ENCODE measurements at regions not wholly inside any gene's neighbourhood (a gene's known extent, or its start where the extent isn't known, plus 50 kb on each side); places are given as distances from the start of the nearest gene placed in this dataset.

- DNase-seq (ENCODE audit: low read depth, low spot score) = no peak
- in situ Hi-C loops (cut with HindIII; ENCODE audit: low sequenced_read_pairs) = no loop called here
- TF ChIP-seq CTCF (IDR thresholded peaks at IDR 0.05; ENCODE audit: low read depth, low read length) = no peak
- no peak overlapping the region for H3K4me3 ChIP-seq (ENCODE audit: low read depth, low read length)
These were observed 95.2 kb upstream of the BTBD3 start for GRCh38 chr20:11822540-11822794.

GRCh38 chr20:11826334-11826733 is 91.4 kb upstream of the BTBD3 start:
- no peak for DNase-seq (ENCODE audit: low read depth, low spot score)
- in situ Hi-C loops (cut with HindIII; ENCODE audit: low sequenced_read_pairs) = no loop called here
- no peak overlapping the region for H3K4me3 ChIP-seq (ENCODE audit: low read depth, low read length)
- TF ChIP-seq CTCF (IDR thresholded peaks at IDR 0.05; ENCODE audit: low read depth, low read length) = no peak

DNA sequence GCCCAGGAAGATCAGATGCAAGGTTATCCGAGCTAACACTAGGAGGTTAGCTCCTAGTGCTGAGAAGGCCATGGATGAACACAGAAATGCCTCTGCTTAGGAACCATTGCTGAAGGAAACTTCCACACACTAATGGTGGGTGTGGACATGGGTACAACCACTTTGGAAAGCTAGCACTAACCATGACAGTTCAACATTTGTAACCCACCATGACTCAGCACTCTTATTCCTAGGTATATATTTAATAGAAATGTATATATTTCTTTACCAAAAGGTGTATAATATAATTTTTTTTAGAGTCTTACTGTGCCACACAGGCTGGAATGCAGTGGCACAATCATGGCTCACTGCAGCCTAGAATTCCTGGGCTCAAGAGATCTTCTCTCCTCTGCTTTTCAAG is 85.3 kb upstream of the BTBD3 start:
- no peak for DNase-seq (ENCODE audit: low read depth, low spot score)
- TF ChIP-seq CTCF (IDR thresholded peaks at IDR 0.05; ENCODE audit: low read depth, low read length) = no peak
- in situ Hi-C loops (cut with HindIII; ENCODE audit: low sequenced_read_pairs) = no loop called here
- no peak overlapping the region for H3K4me3 ChIP-seq (ENCODE audit: low read depth, low read length)

GRCh38 chr20:11832851-11833250 is 84.8 kb upstream of the BTBD3 start:
- DNase-seq (ENCODE audit: low read depth, low spot score) = no peak
- TF ChIP-seq CTCF (IDR thresholded peaks at IDR 0.05; ENCODE audit: low read depth, low read length) = no peak
- in situ Hi-C loops (cut with HindIII; ENCODE audit: low sequenced_read_pairs) = no loop called here
- H3K4me3 ChIP-seq (ENCODE audit: low read depth, low read length) = no peak overlapping the region

DNA sequence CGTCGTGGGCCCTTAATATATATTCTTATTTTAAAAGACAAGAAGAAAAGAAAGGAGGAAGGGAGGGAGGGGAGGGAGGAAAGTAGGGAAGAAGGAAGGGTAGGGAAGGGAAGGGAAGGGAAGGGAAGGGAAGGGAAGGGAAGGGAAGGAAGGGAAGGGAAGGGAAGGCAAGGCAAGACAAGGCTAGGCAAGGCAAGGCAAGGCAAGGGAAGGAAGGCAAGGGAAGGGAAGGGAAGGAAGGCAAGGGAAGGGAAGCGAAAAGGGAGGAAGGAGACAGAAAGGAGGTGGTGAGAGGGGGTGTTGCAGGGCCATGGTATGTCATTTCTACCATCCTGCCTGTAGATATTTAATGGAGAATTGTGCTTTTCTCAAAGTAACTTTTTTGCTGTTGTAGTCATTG is 83.9 kb upstream of the BTBD3 start:
- in situ Hi-C loops (cut with HindIII; ENCODE audit: low sequenced_read_pairs) = no loop called here
- no peak for DNase-seq (ENCODE audit: low read depth, low spot score)
- H3K4me3 ChIP-seq (ENCODE audit: low read depth, low read length) = no peak overlapping the region
- no peak for TF ChIP-seq CTCF (IDR thresholded peaks at IDR 0.05; ENCODE audit: low read depth, low read length)

DNA sequence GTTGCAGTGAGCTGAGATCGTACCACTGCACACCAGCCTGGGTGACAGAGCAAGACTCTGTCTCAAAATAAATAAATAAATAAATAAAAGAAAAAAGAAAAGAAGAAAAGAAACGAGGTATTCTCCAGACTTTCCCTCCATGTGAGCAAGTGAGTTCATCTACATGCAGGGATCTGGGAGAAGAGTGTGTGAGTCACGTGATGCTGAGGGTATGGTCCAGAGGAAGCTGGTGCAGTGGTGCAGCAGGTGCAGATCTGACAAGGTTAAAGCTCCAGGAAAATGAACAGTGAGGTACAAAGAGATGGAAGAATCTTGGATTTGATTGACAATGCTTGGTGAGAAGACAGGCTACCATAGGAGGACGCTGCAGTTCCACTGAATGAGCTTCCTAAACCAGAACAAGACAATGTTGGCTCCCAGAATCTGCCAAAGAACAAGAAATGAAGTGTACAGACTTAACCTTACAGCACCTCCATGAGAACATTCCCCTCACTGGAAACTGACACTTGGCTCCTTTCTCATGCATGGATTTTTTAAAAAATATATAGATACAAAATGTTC is 79.5 kb upstream of the BTBD3 start:
- no peak for TF ChIP-seq CTCF (IDR thresholded peaks at IDR 0.05; ENCODE audit: low read depth, low read length)
- no peak for DNase-seq (ENCODE audit: low read depth, low spot score)
- H3K4me3 ChIP-seq (ENCODE audit: low read depth, low read length) = no peak overlapping the region
- in situ Hi-C loops (cut with HindIII; ENCODE audit: low sequenced_read_pairs) = no loop called here

DNA sequence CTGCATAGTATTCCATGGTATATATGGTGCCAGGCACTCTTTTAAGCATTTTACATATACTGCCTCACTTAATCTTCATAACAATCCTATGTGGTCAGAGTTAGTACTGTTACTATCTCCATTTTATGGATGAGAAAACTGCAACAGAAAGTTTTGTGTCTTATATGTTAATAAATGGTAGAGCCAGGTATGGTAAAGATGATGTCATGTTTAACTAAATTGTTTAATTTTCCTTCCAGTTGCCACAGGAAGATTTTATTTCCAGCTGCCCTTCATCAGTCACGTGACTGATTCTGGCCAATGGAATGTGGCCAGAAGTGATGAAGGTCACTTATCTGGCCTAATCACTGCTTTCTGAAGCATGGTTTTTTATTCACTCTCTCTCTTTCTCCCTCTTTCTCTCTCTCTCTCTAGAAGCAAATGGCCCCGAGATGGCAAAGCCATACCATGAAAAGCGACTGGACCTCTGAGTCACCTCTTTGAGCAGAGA is 75.7 kb upstream of the BTBD3 start:
- H3K4me3 ChIP-seq (ENCODE audit: low read depth, low read length) = no peak overlapping the region
- no peak for TF ChIP-seq CTCF (IDR thresholded peaks at IDR 0.05; ENCODE audit: low read depth, low read length)
- in situ Hi-C loops (cut with HindIII; ENCODE audit: low sequenced_read_pairs) = no loop called here
- no peak for DNase-seq (ENCODE audit: low read depth, low spot score)

All from astrocyte of the spinal cord (primary cell).